ENCODE measurements at regions not wholly inside any gene's neighbourhood (a gene's known extent, or its start where the extent isn't known, plus 50 kb on each side); places are given as distances from the start of the nearest gene placed in this dataset.

GRCh38 chr19:28956961-28957360 is 256.0 kb downstream of the UQCRFS1 start:
- DNase-seq: no peak
- H2BK20ac ChIP-seq (ENCODE audit: low read depth, low read length, poor library complexity, severe bottlenecking): no peak overlapping the region
- Mint-ChIP-seq H3K27ac (no peak overlapping the region), H3K9me3 (peaks cover 9 to 14% of the 10 kb centered on the region in 2 experiments), H3K36me3 (ENCODE audit: insufficient read depth in 1 of 3, low read depth in 3 of 3) (peaks cover 5 to 8% (median 7%) of the 10 kb centered on the region in 3 experiments), H3K4me1 (no peaks in the 10 kb centered on the region; a peak in 1 of 4 replicates), H3K4me3 (no peak overlapping the region), H3K27me3 (ENCODE audit: low read depth) (no peaks in the 10 kb centered on the region)
- H3K14ac ChIP-seq (ENCODE audit: insufficient read depth, low read length): no peak overlapping the region
- no peaks in the 10 kb centered on the region; the same call in 1 of the 2 replicates for H3K79me2 ChIP-seq (ENCODE audit: insufficient read depth, low read length)
- H3K23ac ChIP-seq (ENCODE audit: insufficient read length, low read depth, low read length): no peak overlapping the region
- TF ChIP-seq, protein P1, sequence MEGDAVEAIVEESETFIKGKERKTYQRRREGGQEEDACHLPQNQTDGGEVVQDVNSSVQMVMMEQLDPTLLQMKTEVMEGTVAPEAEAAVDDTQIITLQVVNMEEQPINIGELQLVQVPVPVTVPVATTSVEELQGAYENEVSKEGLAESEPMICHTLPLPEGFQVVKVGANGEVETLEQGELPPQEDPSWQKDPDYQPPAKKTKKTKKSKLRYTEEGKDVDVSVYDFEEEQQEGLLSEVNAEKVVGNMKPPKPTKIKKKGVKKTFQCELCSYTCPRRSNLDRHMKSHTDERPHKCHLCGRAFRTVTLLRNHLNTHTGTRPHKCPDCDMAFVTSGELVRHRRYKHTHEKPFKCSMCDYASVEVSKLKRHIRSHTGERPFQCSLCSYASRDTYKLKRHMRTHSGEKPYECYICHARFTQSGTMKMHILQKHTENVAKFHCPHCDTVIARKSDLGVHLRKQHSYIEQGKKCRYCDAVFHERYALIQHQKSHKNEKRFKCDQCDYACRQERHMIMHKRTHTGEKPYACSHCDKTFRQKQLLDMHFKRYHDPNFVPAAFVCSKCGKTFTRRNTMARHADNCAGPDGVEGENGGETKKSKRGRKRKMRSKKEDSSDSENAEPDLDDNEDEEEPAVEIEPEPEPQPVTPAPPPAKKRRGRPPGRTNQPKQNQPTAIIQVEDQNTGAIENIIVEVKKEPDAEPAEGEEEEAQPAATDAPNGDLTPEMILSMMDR (conservative IDR thresholded peaks at IDR 0.05): no peak
- no peaks in the 10 kb centered on the region for H4K20me1 ChIP-seq (ENCODE audit: control insufficient read depth, insufficient read depth, insufficient read length)
- no peaks in the 10 kb centered on the region for H3K79me1 ChIP-seq (ENCODE audit: insufficient read depth, low read depth, low read length, poor library complexity, severe bottlenecking)
- H2BK5ac ChIP-seq (ENCODE audit: insufficient read length, low read length): no peak overlapping the region
- H3K23me2 ChIP-seq (ENCODE audit: insufficient read length, low read depth, low read length, poor library complexity, severe bottlenecking): no peaks in the 10 kb centered on the region
- no peak overlapping the region for H4K8ac ChIP-seq (replicated peaks; ENCODE audit: insufficient read length, low read depth, low read length)
- WGBS (ENCODE audit: extremely low coverage, insufficient read length, low lambda C conversion rate): no CpG with 5 or more reads among the region's 2 CpGs
- no peak overlapping the region for H3K18ac ChIP-seq (ENCODE audit: insufficient read length, low read depth, low read length)
- H4K5ac ChIP-seq (ENCODE audit: insufficient read length, low read depth, low read length): no peak overlapping the region
- H3K56ac ChIP-seq (ENCODE audit: insufficient read length, low read depth, low read length): no peak overlapping the region
- H2BK120ac ChIP-seq (ENCODE audit: low read depth, low read length, poor library complexity, severe bottlenecking): no peak overlapping the region
- H3K27me3 ChIP-seq (ENCODE audit: insufficient read depth, low read length): no peaks in the 10 kb centered on the region
- no peak overlapping the region for H2AFZ ChIP-seq (ENCODE audit: low read length)
- H3K4me1 ChIP-seq (ENCODE audit: insufficient read depth, low read length): no peaks in the 10 kb centered on the region
- no peak overlapping the region for H3K4ac ChIP-seq (ENCODE audit: low read depth, low read length)
- no peak overlapping the region for H2BK12ac ChIP-seq (ENCODE audit: insufficient read length, low read depth, low read length)
- no peak overlapping the region for H3T11ph ChIP-seq (ENCODE audit: low read length)
- no peak overlapping the region for H3K4me2 ChIP-seq (ENCODE audit: insufficient read depth, insufficient read length, low read length)
- no peak overlapping the region for H3K9ac ChIP-seq (ENCODE audit: extremely low read depth, insufficient read length, low read length)
- H3K27ac ChIP-seq (ENCODE audit: insufficient read length, low read depth, low read length): no peak overlapping the region
- H3K9me3 ChIP-seq (ENCODE audit: control insufficient read depth, low read depth, low read length): no peaks in the 10 kb centered on the region
- H2BK15ac ChIP-seq (ENCODE audit: low read depth, low read length): no peak overlapping the region
- H2AK5ac ChIP-seq (ENCODE audit: insufficient read length, low read length): no peak overlapping the region
- H4K91ac ChIP-seq (ENCODE audit: insufficient read length, low read depth, low read length): no peak overlapping the region
